SK-N-SH treated with all-trans-retinoic acid at 6 μM for 48 hours (cell line): ENCODE measurements at regions not wholly inside any gene's neighbourhood (a gene's known extent, or its start where the extent isn't known, plus 50 kb on each side); places are given as distances from the start of the nearest gene placed in this dataset.

Experiments used
- ATAC-seq: fragments of 200-7000 bp; cut with Tn5 transposase; 3 replicates; pipeline ENCODE4 v1.9.1; 2020; ENCODE audit warnings: mild to moderate bottlenecking, moderate library complexity
- ARNTL ChIP-seq: fragments of 450-650 bp; formaldehyde crosslinking; IDR thresholded peaks from 2 replicates; pipeline ENCODE4 v1.5.0; 2020; ENCODE audit warnings: low read depth, mild to moderate bottlenecking, moderate library complexity, borderline replicate concordance
- CREB5 ChIP-seq: fragments of 250-450 bp; sonication (Bioruptor Pico); IDR thresholded peaks from 2 replicates; pipeline ENCODE4 v1.5.1; 2020; ENCODE audit warnings: low read depth, mild to moderate bottlenecking, moderate library complexity
- CSDC2 ChIP-seq: fragments of 250-450 bp; sonication (Bioruptor Pico); IDR thresholded peaks from 2 replicates; pipeline ENCODE4 v1.5.0; 2020; ENCODE audit warnings: mild to moderate bottlenecking, moderate library complexity
- CSRNP3 ChIP-seq: fragments of 250-450 bp; sonication (Bioruptor Pico); IDR thresholded peaks from 2 replicates; pipeline ENCODE4 v1.5.1; 2021; ENCODE audit warnings: mild to moderate bottlenecking, moderate library complexity
- GLIS3 ChIP-seq: fragments of 250-450 bp; sonication (Bioruptor Pico); IDR thresholded peaks from 2 replicates; pipeline ENCODE4 v1.5.0; 2020; ENCODE audit warnings: mild to moderate bottlenecking, moderate library complexity
- ISL1 ChIP-seq: fragments of 250-450 bp; sonication (Bioruptor Pico); IDR thresholded peaks from 2 replicates; pipeline ENCODE4 v2.1.2; 2022; ENCODE audit warnings: mild to moderate bottlenecking, moderate library complexity
- PPARA ChIP-seq: fragments of 250-450 bp; sonication (Bioruptor Pico); IDR thresholded peaks from 2 replicates; pipeline ENCODE4 v1.5.0; 2020; ENCODE audit warnings: mild to moderate bottlenecking, borderline replicate concordance
- RARB ChIP-seq: fragments of 250-450 bp; sonication (Bioruptor Pico); IDR thresholded peaks from 2 replicates; pipeline ENCODE4 v1.8.0; 2021; ENCODE audit warnings: mild to moderate bottlenecking, moderate library complexity
- SNAI2 ChIP-seq: fragments of 250-450 bp; sonication (Bioruptor Pico); IDR thresholded peaks from 2 replicates; pipeline ENCODE4 v1.5.0; 2020; ENCODE audit warnings: mild to moderate bottlenecking, moderate library complexity
- TCF4 ChIP-seq: fragments of 250-450 bp; sonication (Bioruptor Pico); IDR thresholded peaks from 2 replicates; pipeline ENCODE4 v1.8.0; 2021; ENCODE audit warnings: mild to moderate bottlenecking, moderate library complexity, borderline replicate concordance
- TOX ChIP-seq: fragments of 250-450 bp; sonication (Bioruptor Pico); IDR thresholded peaks from 2 replicates; pipeline ENCODE4 v1.8.0; 2021; ENCODE audit warnings: mild to moderate bottlenecking, moderate library complexity, borderline replicate concordance
- ZFP30 ChIP-seq: fragments of 450-650 bp; formaldehyde crosslinking; IDR thresholded peaks from 2 replicates; pipeline ENCODE4 v1.5.0; 2022; ENCODE audit warnings: mild to moderate bottlenecking, moderate library complexity
- ZNF565 ChIP-seq: fragments of 450-650 bp; formaldehyde crosslinking; conservative IDR thresholded peaks from 2 replicates; pipeline ENCODE4 v1.5.0; 2020; ENCODE audit warnings: low read depth, mild to moderate bottlenecking, moderate library complexity
- ZNF70 ChIP-seq: fragments of 450-650 bp; formaldehyde crosslinking; IDR thresholded peaks from 2 replicates; pipeline ENCODE4 v1.5.0; 2020; ENCODE audit warnings: mild to moderate bottlenecking, moderate library complexity
- TF ChIP-seq, protein P1 (sequence below): fragments of 250-450 bp; sonication (Bioruptor Pico); IDR thresholded peaks from 2 replicates; pipeline ENCODE4 v1.5.0; 2020; ENCODE audit warnings: mild to moderate bottlenecking, moderate library complexity
- TF ChIP-seq, protein P2 (sequence below): fragments of 250-450 bp; sonication (Bioruptor Pico); IDR thresholded peaks from 2 replicates; pipeline ENCODE4 v1.8.0; 2021; ENCODE audit warnings: low read depth, mild to moderate bottlenecking, moderate library complexity, borderline replicate concordance
- TF ChIP-seq, protein P3 (sequence below): fragments of 250-450 bp; sonication (Bioruptor Pico); IDR thresholded peaks from 2 replicates; pipeline ENCODE4 v1.8.0; 2020; ENCODE audit warnings: mild to moderate bottlenecking, moderate library complexity, borderline replicate concordance

- no peak for TF ChIP-seq CSRNP3 (CRISPR knock-in tag)
- no peak for TF ChIP-seq PPARA (CRISPR knock-in tag)
- TF ChIP-seq, protein P1, sequence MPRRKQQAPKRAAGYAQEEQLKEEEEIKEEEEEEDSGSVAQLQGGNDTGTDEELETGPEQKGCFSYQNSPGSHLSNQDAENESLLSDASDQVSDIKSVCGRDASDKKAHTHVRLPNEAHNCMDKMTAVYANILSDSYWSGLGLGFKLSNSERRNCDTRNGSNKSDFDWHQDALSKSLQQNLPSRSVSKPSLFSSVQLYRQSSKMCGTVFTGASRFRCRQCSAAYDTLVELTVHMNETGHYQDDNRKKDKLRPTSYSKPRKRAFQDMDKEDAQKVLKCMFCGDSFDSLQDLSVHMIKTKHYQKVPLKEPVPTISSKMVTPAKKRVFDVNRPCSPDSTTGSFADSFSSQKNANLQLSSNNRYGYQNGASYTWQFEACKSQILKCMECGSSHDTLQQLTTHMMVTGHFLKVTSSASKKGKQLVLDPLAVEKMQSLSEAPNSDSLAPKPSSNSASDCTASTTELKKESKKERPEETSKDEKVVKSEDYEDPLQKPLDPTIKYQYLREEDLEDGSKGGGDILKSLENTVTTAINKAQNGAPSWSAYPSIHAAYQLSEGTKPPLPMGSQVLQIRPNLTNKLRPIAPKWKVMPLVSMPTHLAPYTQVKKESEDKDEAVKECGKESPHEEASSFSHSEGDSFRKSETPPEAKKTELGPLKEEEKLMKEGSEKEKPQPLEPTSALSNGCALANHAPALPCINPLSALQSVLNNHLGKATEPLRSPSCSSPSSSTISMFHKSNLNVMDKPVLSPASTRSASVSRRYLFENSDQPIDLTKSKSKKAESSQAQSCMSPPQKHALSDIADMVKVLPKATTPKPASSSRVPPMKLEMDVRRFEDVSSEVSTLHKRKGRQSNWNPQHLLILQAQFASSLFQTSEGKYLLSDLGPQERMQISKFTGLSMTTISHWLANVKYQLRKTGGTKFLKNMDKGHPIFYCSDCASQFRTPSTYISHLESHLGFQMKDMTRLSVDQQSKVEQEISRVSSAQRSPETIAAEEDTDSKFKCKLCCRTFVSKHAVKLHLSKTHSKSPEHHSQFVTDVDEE (CRISPR knock-in tag): no peak
- no peak for TF ChIP-seq GLIS3
- no peak for TF ChIP-seq TOX (CRISPR knock-in tag)
- no peak for TF ChIP-seq RARB (CRISPR knock-in tag)
- TF ChIP-seq ISL1: no peak
- TF ChIP-seq ZNF565 (CRISPR knock-in tag): no peak
- TF ChIP-seq SNAI2 (CRISPR knock-in tag): no peak
- TF ChIP-seq ARNTL (CRISPR knock-in tag): no peak
- no peak for ATAC-seq
Measured at GRCh38 chr12:65619018-65619417, 205.3 kb upstream of the HMGA2 start.

DNA sequence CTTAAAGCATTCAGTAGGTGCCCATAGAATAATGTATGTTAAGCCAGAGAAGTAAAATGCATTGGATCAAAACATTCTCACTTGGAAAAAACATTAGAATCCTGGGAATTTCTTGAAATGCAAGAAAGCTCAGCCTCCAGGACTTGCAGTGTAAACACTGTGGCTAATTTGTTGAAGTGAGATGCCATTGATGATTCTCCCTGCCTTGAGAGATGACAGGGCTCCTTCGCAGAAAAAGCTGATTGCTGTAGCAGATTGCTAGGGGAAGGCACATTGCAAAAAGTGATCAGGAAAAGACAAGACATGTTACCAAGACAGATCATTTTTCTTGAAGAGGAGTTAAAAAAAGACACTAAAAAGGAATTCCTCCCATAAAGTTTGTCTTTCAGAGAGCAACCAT lies 204.2 kb upstream of the HMGA2 start:
- peak; percentile 27 for ATAC-seq
- TF ChIP-seq CREB5 (CRISPR knock-in tag) (no peak), ARNTL (CRISPR knock-in tag) (no peak), CSRNP3 (CRISPR knock-in tag) (no peak), ZNF70 (CRISPR knock-in tag) (no peak), RARB (CRISPR knock-in tag) (no peak)
- TF ChIP-seq, protein P2, sequence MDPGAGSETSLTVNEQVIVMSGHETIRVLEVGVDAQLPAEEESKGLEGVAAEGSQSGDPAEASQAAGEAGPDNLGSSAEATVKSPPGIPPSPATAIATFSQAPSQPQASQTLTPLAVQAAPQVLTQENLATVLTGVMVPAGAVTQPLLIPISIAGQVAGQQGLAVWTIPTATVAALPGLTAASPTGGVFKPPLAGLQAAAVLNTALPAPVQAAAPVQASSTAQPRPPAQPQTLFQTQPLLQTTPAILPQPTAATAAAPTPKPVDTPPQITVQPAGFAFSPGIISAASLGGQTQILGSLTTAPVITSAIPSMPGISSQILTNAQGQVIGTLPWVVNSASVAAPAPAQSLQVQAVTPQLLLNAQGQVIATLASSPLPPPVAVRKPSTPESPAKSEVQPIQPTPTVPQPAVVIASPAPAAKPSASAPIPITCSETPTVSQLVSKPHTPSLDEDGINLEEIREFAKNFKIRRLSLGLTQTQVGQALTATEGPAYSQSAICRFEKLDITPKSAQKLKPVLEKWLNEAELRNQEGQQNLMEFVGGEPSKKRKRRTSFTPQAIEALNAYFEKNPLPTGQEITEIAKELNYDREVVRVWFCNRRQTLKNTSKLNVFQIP: no peak
- TF ChIP-seq, protein P3, sequence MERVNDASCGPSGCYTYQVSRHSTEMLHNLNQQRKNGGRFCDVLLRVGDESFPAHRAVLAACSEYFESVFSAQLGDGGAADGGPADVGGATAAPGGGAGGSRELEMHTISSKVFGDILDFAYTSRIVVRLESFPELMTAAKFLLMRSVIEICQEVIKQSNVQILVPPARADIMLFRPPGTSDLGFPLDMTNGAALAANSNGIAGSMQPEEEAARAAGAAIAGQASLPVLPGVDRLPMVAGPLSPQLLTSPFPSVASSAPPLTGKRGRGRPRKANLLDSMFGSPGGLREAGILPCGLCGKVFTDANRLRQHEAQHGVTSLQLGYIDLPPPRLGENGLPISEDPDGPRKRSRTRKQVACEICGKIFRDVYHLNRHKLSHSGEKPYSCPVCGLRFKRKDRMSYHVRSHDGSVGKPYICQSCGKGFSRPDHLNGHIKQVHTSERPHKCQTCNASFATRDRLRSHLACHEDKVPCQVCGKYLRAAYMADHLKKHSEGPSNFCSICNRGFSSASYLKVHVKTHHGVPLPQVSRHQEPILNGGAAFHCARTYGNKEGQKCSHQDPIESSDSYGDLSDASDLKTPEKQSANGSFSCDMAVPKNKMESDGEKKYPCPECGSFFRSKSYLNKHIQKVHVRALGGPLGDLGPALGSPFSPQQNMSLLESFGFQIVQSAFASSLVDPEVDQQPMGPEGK (CRISPR knock-in tag): no peak
- TF ChIP-seq, all 23 proteins: peak for 0

GRCh38 chr12:65622056-65622455 lies 202.2 kb upstream of the HMGA2 start:
- ATAC-seq: no peak
- TF ChIP-seq ZFP30: no peak
- no peak for TF ChIP-seq RARB (CRISPR knock-in tag)

DNA sequence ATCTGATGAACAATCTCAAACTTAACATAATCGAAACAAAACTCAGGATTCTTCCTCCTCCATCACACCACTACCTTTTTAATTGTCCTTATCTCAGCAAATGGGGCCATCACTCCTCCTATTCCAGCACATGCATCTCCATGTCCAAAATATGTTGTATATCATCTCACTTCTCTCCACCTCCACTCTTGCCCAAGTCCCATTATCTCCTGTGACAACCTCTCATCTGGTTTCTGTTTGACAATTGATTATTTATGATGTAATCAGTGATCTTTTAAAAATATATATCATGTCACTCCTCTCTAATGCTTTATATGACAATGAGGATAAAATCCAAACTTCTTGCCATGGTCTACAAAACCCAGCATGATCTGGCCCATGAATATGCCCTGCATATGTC lies 200.8 kb upstream of the HMGA2 start:
- ATAC-seq: no peak
- TF ChIP-seq RARB (CRISPR knock-in tag): no peak
- no peak for TF ChIP-seq TCF4
- TF ChIP-seq PPARA (CRISPR knock-in tag): no peak
- TF ChIP-seq, protein P2: no peak
- TF ChIP-seq, protein P3 (CRISPR knock-in tag): no peak
- no peak for TF ChIP-seq CSDC2 (CRISPR knock-in tag)
